Endothelial cell of umbilical vein (primary cell): ENCODE measurements at regions not wholly inside any gene's neighbourhood (a gene's known extent, or its start where the extent isn't known, plus 50 kb on each side); places are given as distances from the start of the nearest gene placed in this dataset.

Source experiments
- CTCF ChIP-seq, 2 donors: IDR thresholded peaks; 1 replicate in 1 of 2; 2 replicates in 1 of 2; pipeline ENCODE4 v1.5.1; 2011; ENCODE audit warnings: low read length in 2 of 2, mild to moderate bottlenecking in 2 of 2, moderate library complexity in 2 of 2, control low read depth in 1 of 2, inconsistent platforms in 1 of 2, low read depth in 1 of 2; ENCODE audit not compliant: insufficient read depth in 1 of 2; ENCODE audit errors: extremely low read depth in 1 of 2
- EZH2 ChIP-seq: IDR thresholded peaks from 2 replicates; pipeline ENCODE4 v1.6.1; 2012; ENCODE audit warnings: borderline replicate concordance, low read depth, mild to moderate bottlenecking, moderate library complexity, low read length, inconsistent platforms; ENCODE audit not compliant: severe bottlenecking
- FOS ChIP-seq: IDR thresholded peaks from 2 replicates; pipeline ENCODE4 v1.6.1; 2011; ENCODE audit warnings: mild to moderate bottlenecking, low read length, moderate library complexity, borderline replicate concordance; ENCODE audit not compliant: insufficient read depth
- GATA2 ChIP-seq: IDR thresholded peaks from 2 replicates; pipeline ENCODE4 v1.7.0; 2011; ENCODE audit warnings: low read depth, mild to moderate bottlenecking, moderate library complexity, mixed read lengths, low read length; ENCODE audit not compliant: insufficient read length, insufficient read depth
- JUN ChIP-seq: IDR thresholded peaks from 2 replicates; pipeline ENCODE4 v1.6.1; 2011; ENCODE audit warnings: borderline replicate concordance, low read depth; ENCODE audit not compliant: insufficient read length, insufficient read depth
- MYC ChIP-seq: IDR thresholded peaks from one replicate; pipeline ENCODE4 v1.6.1; 2011; ENCODE audit warnings: mild to moderate bottlenecking, low read depth, low read length
- POLR2A ChIP-seq: IDR thresholded peaks from 2 replicates; pipeline ENCODE4 v1.6.1; 2012; ENCODE audit warnings: low read depth, mild to moderate bottlenecking, control low read depth, low read length
- POLR2AphosphoS5 ChIP-seq: IDR thresholded peaks from 2 replicates; pipeline ENCODE4 v1.6.1; 2012; ENCODE audit warnings: low read depth, mild to moderate bottlenecking, control low read depth, low read length, moderate library complexity; ENCODE audit not compliant: insufficient read depth
- TF ChIP-seq, protein P1 (sequence below): IDR thresholded peaks from 2 replicates; pipeline ENCODE4 v1.6.1; 2011; ENCODE audit not compliant: insufficient read depth, insufficient read length

DNA sequence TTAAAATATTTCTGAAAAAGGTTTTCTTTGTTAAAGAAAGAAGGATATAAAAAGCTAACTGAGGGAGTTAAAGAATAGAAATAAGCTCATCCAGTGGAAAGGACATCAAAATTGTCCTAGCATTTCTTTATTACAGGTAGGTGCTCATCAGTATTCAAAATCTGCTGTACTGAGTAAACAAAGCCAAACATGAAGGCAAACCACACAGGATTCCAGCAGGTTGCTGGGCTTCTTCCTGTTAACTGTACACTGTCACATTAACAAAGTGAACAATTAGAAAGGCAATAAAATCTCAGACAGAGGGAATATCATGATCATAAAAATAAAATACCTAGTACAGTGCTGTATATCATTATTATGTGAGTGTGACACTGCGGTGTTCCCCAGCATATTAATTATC is 1541.0 kb downstream of the SLITRK5 start:
- TF ChIP-seq POLR2AphosphoS5: no peak
- TF ChIP-seq EZH2: no peak
- TF ChIP-seq GATA2: no peak
- TF ChIP-seq POLR2A: no peak
- TF ChIP-seq CTCF (IDR thresholded peaks at IDR 0.05; ENCODE audit: extremely low read depth in 1 of 2, insufficient read depth in 1 of 2, low read depth in 1 of 2, low read length in 2 of 2): no peak
- TF ChIP-seq JUN: no peak
- no peak for TF ChIP-seq FOS
- TF ChIP-seq, protein P1, sequence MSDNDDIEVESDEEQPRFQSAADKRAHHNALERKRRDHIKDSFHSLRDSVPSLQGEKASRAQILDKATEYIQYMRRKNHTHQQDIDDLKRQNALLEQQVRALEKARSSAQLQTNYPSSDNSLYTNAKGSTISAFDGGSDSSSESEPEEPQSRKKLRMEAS: no peak
- no peak for TF ChIP-seq MYC
